Skin of body (tissue), 1 donor: ENCODE measurements at regions not wholly inside any gene's neighbourhood (a gene's known extent, or its start where the extent isn't known, plus 50 kb on each side); places are given as distances from the start of the nearest gene placed in this dataset.

Source experiments
- DNase-seq: peaks from one replicate; lab custom pipeline; 2025; lab: John Stamatoyannopoulos, UW

DNA sequence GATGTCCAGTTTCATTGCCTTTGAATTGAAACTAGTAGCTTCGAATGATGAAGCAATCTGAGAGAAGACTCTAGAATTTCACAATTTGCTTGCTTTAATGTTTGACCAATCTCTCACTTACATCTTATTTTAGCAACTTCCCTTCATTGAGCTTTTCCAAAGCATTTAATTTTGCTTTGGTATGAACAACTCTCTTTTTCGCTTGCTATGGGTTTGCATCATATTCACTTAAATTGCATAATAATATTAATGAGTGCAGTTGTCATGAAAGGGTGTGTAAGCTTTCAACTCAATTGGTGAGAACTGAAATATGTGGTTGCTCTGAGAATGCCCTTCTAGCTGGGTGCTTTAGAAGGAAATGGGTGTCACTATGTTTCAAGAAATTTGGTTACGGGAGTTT, 309.2 kb downstream of the HLX start:
- DNase-seq: no peak

DNA sequence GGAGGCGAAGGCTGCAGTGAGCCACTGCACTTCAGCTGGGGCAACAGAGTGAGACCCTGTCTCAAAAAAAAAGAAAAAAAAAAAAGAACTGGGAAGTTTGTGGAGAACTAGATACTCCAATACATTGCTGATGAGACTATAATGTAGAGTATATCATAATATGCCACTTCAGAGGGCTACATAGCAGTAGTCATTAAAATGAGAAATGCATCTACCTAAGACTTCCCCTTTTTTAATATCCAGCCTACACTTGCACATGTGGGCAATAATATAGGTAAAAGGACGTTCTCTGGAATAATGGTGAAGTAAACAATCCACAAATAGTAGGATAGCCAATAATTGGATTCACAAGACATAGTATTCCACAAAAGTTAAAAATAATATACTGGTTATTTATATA, 311.0 kb downstream of the HLX start:
- no peak for DNase-seq

DNA sequence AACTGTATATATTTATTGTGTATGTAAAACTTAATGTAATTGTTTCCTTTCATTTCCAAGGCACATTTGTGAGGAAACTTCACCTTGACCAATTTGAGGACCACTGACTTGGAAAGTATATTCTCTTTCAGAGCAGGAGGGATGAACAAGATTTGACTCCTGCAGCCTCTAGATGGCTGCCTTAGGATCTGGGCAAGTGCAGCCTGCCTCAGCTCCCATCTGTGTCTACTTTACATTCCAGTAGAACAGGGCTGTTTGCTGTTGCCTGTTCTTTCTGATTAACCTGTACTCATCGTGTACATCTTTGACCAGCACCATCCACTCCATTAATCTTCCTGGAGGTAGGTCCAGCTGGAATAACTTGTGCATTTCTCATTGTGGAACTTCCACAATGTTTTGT, 312.8 kb downstream of the HLX start:
- DNase-seq: no peak

DNA sequence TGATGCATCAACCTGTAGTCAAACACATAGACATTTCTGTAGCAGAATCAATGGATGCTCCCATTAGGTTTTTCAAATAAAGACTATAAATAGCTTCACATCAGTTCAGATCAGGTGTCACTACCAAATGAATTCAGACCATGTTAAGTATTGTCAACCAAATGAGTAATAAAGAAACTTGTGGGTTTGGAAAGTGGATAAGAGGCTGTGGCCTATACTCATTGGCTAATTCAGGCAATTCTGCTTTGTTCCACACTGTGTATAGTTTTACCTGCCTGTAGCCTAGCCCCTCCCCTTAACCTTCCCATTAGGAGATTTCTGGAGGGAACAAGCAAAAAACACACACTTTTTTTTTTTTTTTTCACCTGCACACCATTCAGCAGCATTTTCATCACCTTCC, 321.2 kb downstream of the HLX start:
- no peak for DNase-seq

DNA sequence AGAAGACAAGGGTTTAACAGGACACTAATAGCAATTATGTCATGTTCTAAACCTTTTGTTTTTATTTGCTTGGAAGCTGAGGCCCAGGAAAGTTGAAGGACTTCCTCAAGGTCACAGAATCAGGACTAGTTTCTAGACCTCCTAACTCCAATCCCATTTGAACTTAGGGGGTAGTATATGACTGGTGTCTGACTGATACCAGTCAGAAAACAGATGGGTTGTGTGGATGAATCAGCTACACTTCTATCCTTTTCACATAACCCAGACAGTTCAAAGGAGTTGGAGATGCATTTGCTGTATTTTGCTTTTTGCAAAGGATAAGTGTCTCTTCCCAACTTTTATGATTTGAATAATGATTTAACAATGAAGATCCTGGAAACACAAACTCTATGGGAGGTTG, 322.5 kb downstream of the HLX start:
- DNase-seq: no peak

DNA sequence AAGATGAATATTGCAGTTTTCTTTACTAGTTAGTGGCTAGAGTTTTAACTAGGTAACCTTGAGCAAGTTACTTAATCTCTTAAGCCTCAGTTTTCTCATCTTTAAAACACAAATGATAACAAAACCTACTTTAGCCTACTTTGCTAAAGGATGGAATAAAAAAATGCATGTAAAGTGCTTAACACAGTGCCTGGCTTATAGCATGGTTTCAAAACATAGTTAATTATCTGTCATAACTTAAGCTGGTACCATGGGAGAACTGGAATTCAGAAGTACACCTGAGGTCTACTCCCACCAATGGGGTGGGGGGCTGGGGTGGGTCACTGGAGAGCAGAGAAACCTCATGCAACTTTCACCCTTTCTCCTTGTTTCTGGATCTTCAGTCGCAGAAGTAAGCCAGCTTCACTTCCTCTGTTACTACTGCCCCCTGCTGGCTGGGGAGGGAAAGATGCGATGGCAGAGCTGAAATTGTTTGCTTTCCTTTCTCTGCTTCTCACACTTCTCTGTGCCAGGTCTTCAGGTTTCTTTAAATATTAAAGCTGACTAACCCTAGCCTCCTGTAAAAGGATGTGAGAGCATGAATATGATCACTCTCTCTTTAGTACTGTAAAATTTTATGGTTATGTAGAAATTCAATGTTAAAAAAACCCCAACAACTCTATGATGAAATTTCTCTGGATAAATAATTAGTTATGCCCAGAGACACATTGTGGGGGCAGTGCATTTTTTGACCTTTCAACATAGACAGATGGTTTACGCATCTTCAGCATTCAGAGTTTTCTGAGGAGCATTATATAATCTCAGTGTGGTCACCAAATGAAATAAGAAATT, 324.2 kb downstream of the HLX start:
- DNase-seq: peak; percentile 21

DNA sequence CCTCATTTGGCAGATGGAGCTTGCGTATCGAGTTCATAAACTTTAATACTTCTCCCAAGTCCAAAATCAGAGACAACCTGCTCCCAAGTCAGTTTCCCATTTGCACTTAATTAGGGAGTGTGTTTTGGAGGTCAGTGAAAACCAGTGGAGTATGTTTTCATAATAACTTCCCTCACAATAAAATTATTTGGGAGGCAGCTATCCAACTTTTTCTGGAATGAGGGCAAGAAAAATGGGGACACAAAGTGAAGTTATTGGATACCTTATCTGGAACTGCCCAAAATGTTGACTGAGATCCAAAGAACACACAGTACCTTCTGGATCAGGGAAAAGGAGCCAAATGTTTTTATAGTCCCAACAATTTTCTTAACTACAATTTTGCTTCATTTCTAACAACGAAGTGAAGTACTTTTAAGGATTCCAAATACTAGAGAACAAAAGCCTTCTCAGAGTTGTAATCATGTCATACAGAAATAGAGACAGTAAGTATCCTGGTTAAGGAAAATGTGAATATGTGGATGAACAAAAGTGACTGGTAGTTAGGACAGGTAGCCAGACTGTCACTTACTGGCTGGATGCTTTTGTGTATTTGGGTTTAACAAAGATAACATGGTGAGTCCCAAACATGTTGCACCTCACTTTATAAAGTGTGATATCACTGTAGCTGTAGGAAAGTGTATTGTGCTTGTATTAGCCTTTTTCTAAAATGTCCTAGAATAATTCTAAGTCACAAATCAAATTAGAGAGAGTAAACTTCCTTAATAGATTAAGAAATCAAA, 325.0 kb downstream of the HLX start:
- peak; percentile 15 for DNase-seq

DNA sequence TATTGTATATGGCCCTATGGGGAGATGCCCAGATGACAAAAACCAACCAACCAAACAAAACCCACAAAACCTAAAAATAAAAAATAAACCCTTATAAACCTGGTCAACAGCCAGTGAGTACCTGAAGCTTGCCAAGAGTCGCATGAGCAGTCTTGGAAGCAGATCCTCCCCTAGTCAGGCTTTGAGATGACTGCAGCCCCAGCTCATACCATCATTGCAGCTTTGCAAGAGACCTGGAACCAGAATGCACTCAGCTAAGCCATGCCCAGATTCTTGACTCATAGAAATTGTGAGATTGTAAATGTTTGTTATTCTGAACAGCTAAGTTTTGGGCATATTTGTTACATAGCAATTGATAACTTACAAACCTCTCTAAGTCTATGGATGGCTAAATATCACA, 326.8 kb downstream of the HLX start:
- DNase-seq: no peak

DNA sequence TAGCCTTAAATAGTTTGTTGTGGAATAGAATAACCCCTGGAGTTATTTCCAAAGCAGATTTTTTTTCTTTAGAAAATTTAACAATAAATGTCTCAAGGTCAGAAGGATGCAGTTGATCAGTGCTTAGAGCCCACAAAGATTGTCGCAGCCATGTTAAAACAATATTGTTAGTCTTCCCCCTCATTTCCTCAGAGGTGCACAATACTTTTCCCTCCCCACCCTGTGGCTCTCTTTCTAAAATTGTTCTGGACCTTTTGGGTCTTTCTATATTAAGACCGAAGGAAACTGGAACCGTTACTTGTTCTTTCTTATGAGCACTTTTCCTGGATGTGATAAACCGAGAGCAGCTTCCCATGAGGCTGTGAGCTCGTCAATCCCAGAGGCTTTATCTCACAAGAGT, 333.7 kb downstream of the HLX start:
- DNase-seq: no peak

DNA sequence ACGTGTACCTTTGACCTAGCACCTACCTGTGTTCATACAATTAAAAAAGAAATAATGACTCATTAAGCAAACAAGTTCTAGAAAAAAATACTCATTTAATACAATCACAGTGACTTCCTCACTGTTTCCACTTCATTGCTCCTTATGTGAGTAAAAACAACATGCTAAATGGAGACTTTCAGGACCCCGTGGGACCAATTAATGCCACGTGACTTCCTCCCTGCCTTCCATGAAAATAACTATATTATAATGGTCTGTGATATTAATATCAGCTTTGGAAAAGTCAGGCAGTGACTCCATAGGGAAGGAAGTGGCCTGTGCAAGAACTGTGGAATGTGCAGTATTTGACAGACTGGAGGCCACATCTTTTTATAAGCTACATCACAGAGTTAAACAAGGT, 337.8 kb downstream of the HLX start:
- peak; percentile 77 for DNase-seq

DNA sequence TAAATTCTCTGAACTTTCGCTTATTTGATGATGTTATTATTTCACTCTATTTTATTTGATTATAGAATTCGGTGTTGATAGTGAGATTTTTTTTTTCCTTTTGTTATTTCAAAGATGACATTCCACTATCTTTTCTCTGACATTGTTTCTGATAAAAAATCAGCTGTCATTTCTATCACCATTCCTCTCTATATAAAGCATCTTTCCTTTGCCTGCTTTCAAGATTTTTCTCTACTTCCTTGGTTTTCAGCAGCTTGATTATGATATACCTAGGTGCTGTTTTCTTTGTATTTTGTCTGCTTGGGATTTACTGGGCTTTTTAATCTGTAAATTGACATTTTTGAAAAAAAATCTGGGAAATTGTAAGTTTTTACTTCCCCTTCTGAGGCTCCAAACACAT, 344.0 kb downstream of the HLX start:
- DNase-seq: no peak

DNA sequence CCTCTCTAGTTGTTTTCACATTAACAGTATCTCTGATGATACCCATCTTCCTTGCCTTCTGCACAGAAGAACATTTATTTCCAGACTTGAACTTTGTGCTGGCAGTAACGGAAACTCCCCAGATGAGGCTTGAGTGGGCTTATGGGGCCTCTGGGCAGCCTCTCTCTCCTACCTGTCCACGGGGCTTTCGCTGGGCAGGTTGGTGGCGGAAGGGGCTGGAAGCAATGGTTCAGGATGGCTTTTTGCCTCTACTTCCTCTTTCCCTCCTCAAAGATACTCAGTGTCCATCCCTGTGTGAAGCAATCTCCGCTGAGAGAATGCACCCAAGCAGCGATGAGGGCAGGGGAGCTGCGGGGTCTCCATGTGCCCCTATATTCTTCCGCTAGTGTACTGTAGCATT, 348.2 kb downstream of the HLX start:
- no peak for DNase-seq

DNA sequence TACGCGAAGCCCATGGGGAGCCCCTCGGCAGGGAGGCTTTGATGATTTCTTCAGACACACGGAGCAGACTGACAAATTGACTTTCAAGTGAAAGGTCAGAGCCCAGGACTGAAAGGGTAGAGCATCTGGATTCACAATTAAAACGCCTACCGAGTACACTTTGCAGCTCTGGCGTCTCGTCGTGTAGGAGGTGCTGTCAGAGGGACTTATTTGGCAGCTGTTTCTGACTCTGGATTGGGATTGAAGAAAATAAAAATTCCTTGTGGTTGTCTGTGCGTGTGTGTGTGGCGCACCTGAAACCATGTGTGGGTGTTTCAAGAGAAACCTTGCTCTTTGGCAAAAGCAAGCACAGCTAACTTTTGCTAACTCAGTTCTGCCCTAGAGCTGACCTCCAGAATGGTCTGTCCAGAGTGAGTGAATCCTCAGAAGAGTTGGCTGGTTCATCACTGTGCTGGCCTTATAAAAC, 348.7 kb downstream of the HLX start:
- DNase-seq: no peak

DNA sequence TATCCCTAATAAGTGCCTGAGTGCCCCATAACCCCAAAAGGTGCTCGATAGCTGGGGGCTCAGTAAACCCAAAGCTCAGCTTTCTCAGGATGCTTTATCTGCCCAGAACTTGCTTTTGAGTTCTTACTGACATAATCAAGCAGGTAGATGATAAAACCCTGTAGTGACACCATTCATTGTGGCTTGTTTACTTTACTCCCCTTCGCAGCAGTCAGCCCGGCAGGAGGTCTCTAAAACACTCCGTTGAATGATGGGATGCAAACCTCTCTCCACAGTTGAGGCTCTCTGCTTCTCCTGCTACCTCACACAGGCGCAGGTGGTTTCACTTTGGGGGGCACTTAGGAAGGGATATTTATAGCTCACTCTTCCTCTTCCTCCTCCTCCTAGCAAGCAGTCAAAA, 349.4 kb downstream of the HLX start:
- DNase-seq: no peak

DNA sequence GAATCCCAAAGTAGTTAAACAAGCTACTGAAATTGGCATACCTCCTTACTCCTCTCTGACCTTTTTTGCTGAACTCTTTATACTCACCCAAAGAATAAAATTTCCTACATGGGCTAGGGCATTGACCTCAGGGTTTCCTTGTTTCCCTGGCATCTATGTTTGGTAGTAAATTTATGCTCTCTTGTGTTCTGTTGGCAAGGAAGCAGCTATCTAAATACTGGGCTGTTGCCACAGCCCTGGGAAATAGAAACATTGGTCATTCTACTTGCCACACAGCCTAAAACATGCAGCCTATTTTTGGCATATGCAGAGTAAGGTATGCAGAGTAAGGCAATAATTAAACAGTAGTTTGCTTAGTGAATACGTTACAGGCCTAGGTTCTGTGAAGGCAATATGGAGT, 351.4 kb downstream of the HLX start:
- no peak for DNase-seq

DNA sequence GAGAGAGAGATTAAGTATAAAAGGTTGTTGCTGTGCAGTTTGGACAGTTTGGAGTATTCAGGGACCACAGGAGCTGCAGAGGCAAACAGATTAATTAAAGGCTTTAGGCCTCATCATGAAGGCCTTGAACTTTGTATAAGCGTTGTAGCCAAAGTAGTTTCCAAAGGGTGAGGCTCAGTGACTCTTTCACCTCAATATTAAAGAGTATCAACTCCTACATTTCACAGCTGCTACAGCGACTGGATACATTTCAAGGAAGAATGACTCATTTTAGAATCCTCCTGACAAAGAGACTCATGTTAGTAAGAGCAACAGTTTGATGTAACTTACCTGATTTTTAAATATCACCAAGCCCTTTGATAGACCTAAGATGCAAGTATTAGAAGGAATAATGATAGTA, 355.5 kb downstream of the HLX start:
- no peak for DNase-seq

DNA sequence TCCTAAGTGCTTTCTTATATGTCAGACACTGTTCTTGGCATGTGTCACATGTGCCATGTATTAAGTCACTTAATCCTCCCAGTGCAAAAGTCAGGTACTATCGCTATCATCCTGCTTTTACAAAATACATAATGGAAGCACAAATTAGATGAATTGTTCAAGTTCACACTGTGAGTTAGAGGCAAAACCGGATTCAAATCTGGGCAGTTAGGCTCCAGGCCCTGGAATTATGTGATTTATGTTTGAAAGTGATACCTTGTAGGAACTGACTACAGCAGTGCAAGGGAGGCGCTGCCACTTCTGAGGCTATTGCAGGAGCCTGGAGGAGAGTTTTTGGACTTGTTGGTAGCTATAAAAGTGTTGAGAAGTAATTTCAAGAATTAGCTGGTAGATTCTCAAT, 358.3 kb downstream of the HLX start:
- no peak for DNase-seq

DNA sequence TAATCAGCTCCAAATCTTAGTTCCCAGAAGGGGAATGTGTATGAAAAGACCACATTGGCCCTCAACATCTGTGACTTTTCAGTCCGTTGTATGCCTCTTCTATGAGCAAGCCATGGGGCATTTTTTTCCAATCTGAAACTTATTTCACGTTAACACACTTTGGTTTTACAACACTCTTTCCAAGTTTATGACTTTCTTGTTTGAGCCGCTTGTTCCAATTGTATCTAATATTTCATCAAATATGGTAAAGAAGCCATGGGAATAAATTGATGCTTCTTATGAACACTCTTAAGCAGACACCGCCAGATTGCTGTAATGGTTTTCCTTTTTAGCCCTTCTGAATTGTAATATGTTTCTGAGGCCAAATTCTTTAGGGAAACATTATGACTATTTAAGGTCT, 359.9 kb downstream of the HLX start:
- no peak for DNase-seq

DNA sequence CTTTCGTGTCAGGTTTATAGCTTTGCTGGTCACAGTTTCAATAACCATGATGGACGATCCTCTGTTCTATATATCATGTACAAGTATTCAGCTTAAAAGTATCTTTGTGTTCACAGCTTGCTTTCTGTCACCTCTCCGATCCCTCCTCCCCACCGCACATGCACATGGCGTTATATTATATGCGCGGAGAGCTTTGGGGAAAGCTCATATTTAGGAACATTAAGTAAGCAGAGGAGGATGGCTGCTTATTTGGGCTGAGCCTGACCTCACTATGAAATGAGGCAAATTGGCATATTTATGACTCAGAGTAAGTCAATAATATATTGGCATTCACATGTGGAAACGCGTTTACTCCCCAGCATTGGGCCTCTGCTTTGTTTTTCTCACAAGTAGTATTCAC, 360.5 kb downstream of the HLX start:
- no peak for DNase-seq

DNA sequence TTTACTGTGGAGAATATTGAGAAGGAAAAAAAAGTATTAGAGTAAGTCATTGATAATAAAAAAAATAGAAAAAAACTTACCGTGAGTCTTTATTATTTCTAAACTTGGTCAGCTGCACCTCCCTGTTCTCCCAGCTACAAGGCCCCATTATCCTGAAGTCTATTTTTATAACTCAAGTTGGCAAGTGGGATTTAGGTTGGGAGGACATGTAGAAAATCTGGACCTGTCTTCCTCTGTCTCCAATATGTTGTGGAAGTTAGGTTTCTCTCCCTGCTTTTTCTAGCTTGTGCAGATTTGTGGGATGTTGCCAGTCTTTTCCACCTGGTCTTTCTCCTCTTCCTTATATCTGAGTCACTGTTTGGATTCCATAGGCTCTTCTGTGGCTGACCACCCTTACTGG, 361.4 kb downstream of the HLX start:
- no peak for DNase-seq

DNA sequence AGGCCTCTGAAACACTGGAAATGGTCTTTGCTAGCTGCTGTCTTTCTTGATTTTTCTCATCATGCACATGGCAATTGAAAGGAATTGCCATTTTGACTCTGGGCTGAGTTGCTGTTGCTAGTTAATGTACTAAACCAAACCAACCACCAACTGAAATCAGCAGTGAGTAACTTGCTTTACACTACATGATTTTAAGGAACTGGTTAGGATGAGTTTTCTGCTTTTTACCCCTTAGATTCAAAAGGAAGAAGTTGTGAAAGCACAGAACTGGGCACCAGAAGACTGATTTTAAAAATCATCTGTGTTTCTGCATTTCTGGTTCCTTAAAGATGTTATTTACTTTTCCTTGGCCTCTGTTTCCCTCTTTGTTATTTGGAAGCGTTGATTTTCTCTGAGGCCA, 361.9 kb downstream of the HLX start:
- no peak for DNase-seq

DNA sequence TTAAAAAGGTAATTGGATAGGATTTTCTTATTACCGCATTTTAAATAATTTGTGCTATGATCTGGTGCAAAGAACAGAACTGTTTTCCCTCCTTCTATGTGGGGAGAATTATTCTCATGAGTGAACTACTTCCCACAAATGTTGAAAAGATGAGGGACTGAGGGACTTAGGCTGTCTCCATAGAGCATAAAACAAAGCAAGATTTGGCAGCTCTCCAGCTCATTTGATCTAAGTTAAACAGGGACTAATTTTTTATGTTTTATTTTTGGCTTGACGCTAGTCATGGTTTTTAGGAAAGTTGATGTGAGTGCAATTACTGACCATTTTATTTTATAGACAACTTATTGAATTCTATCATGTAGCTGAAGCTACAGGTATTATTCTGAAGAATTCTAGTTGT, 362.3 kb downstream of the HLX start:
- no peak for DNase-seq

DNA sequence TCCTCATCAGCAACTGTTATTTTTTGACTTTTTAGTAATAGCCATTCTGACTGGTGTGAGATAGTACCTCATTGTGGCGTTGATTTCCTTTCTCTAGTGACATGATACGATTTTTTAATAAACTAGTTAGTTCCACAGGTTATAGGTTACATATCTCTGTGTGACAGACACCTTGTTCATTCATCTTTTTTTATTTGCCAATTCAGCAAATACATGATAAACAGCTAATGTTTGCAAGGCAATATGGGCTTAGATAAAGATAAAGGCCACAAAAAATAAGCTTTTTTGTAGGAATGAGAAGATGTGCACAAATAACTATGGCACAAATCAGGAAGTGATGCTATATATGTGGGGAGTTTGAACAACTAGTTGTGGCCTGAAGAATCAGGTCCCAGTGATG, 366.8 kb downstream of the HLX start:
- no peak for DNase-seq
